ENCODE measurements at regions not wholly inside any gene's neighbourhood (a gene's known extent, or its start where the extent isn't known, plus 50 kb on each side); places are given as distances from the start of the nearest gene placed in this dataset.
"Not testable (repeated sequence)": the region's sequence is repeated elsewhere in the genome, so short reads cannot be mapped to it uniquely, and the experiment has no call there.

GRCh38 chr3:154875142-154875541, 205.0 kb upstream of the MME start:
- TF ChIP-seq CTCF (IDR thresholded peaks at IDR 0.05; ENCODE audit: control insufficient read depth, extremely low read depth, insufficient read depth) = no peak
- H3K4me3 ChIP-seq (ENCODE audit: low read depth, low read length) = no peak overlapping the region
- DNase-seq (ENCODE audit: low read depth) = no peak

GRCh38 chr3:154872696-154873095, 207.4 kb upstream of the MME start:
- no peak for TF ChIP-seq CTCF (IDR thresholded peaks at IDR 0.05; ENCODE audit: control insufficient read depth, extremely low read depth, insufficient read depth)
- no peak for DNase-seq (ENCODE audit: low read depth)
- H3K4me3 ChIP-seq (ENCODE audit: low read depth, low read length) = no peak overlapping the region

GRCh38 chr3:154872074-154872473, 208.0 kb upstream of the MME start:
- DNase-seq (ENCODE audit: low read depth) = no peak
- H3K4me3 ChIP-seq (ENCODE audit: low read depth, low read length) = no peak overlapping the region
- TF ChIP-seq CTCF (IDR thresholded peaks at IDR 0.05; ENCODE audit: control insufficient read depth, extremely low read depth, insufficient read depth) = no peak

- no peak for DNase-seq (ENCODE audit: low read depth)
- no peak for TF ChIP-seq CTCF (IDR thresholded peaks at IDR 0.05; ENCODE audit: control insufficient read depth, extremely low read depth, insufficient read depth)
- no peak overlapping the region for H3K4me3 ChIP-seq (ENCODE audit: low read depth, low read length)
Measured at GRCh38 chr3:154864947-154865346, 215.2 kb upstream of the MME start.

GRCh38 chr3:154862265-154862664, 217.9 kb upstream of the MME start:
- TF ChIP-seq CTCF (IDR thresholded peaks at IDR 0.05; ENCODE audit: control insufficient read depth, extremely low read depth, insufficient read depth) = no peak
- no peak overlapping the region for H3K4me3 ChIP-seq (ENCODE audit: low read depth, low read length)
- no peak for DNase-seq (ENCODE audit: low read depth)

GRCh38 chr3:154852998-154853397, 227.1 kb upstream of the MME start:
- DNase-seq (ENCODE audit: low read depth); H3K4me3 ChIP-seq (ENCODE audit: low read depth, low read length): not testable (repeated sequence)

GRCh38 chr3:154852515-154852914, 227.6 kb upstream of the MME start:
- no peak for DNase-seq (ENCODE audit: low read depth)
- no peak overlapping the region for H3K4me3 ChIP-seq (ENCODE audit: low read depth, low read length)
- TF ChIP-seq CTCF (IDR thresholded peaks at IDR 0.05; ENCODE audit: control insufficient read depth, extremely low read depth, insufficient read depth) = no peak

- TF ChIP-seq CTCF (IDR thresholded peaks at IDR 0.05; ENCODE audit: control insufficient read depth, extremely low read depth, insufficient read depth) = no peak
- H3K4me3 ChIP-seq (ENCODE audit: low read depth, low read length) = no peak overlapping the region
- DNase-seq (ENCODE audit: low read depth) = peak; percentile 51
Measured at GRCh38 chr3:154851644-154852043, 228.5 kb upstream of the MME start.

Data from LNCaP clone FGC (cell line).